ENCODE measurements at regions not wholly inside any gene's neighbourhood (a gene's known extent, or its start where the extent isn't known, plus 50 kb on each side); places are given as distances from the start of the nearest gene placed in this dataset.

DNA sequence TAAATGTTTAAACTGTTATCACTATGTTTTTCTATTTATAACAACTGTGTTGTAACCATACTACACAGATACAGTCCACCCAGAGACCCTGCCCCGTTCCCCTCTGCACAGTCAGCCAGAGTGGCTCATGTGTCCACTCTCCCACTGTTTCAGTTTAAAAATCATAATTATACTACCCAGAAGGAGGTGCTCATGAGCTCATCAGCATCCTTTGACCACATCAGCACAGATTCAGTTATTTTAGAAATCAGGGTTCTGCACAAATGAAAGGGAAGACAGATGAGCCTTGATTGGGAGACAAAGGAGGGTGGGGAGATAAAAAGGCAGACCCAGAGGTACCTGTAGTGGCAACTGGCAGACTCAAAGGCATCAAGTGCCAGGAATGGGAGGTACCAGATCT is 124.3 kb downstream of the RCN1 start:
- no peak for TF ChIP-seq POLR2A (IDR thresholded peaks at IDR 0.05)
- TF ChIP-seq, protein P1, sequence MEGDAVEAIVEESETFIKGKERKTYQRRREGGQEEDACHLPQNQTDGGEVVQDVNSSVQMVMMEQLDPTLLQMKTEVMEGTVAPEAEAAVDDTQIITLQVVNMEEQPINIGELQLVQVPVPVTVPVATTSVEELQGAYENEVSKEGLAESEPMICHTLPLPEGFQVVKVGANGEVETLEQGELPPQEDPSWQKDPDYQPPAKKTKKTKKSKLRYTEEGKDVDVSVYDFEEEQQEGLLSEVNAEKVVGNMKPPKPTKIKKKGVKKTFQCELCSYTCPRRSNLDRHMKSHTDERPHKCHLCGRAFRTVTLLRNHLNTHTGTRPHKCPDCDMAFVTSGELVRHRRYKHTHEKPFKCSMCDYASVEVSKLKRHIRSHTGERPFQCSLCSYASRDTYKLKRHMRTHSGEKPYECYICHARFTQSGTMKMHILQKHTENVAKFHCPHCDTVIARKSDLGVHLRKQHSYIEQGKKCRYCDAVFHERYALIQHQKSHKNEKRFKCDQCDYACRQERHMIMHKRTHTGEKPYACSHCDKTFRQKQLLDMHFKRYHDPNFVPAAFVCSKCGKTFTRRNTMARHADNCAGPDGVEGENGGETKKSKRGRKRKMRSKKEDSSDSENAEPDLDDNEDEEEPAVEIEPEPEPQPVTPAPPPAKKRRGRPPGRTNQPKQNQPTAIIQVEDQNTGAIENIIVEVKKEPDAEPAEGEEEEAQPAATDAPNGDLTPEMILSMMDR (IDR thresholded peaks at IDR 0.05): no peak
- no peak for TF ChIP-seq EP300 (IDR thresholded peaks at IDR 0.05)
- no peak for TF ChIP-seq POLR2AphosphoS5 (IDR thresholded peaks at IDR 0.05)
